Bronchial epithelial cell (primary cell): ENCODE measurements at regions not wholly inside any gene's neighbourhood (a gene's known extent, or its start where the extent isn't known, plus 50 kb on each side); places are given as distances from the start of the nearest gene placed in this dataset.

Experiments
- DNase-seq: peaks from one replicate; pipeline ENCODE4 v3.0.0-alpha.2; 2010; ENCODE audit warnings: low read depth
- FAIRE-seq: peaks from 2 replicates; lab custom pipeline; 2011; peaks lifted over from hg19 to GRCh38; lab: Jason Lieb, UNC
- H3K27me3 ChIP-seq: 2 replicates; pipeline ENCODE4 v1.5.1; 2011; ENCODE audit warnings: low read length; ENCODE audit not compliant: control insufficient read depth, insufficient read depth
- H3K36me3 ChIP-seq: 2 replicates; pipeline ENCODE4 v1.5.1; 2011; ENCODE audit warnings: low read length; ENCODE audit not compliant: control insufficient read depth, insufficient read depth
- H3K4me3 ChIP-seq: 2 replicates; pipeline ENCODE4 v1.5.1; 2011; ENCODE audit warnings: mild to moderate bottlenecking, low read depth, low read length, control low read depth
- CTCF ChIP-seq: IDR thresholded peaks from 2 replicates; pipeline ENCODE4 v1.5.1; 2011; ENCODE audit warnings: mild to moderate bottlenecking, moderate library complexity, low read length, control low read depth, inconsistent platforms; ENCODE audit not compliant: insufficient read depth, severe bottlenecking

- no peak for FAIRE-seq
- TF ChIP-seq CTCF, result no peak
- no peak for DNase-seq
- H3K36me3 ChIP-seq, result no peaks in the 10 kb centered on the region
- no peak overlapping the region for H3K4me3 ChIP-seq
- no peaks in the 10 kb centered on the region for H3K27me3 ChIP-seq
Measured at GRCh38 chr5:15433709-15434108, 66.3 kb upstream of the FBXL7 start.

- FAIRE-seq (no peak), DNase-seq (no peak)
- Histone ChIP-seq H3K36me3 (no peaks in the 10 kb centered on the region), H3K4me3 (no peak overlapping the region), H3K27me3 (no peaks in the 10 kb centered on the region)
- TF ChIP-seq CTCF, result no peak
Measured at GRCh38 chr5:15431923-15432322, 68.1 kb upstream of the FBXL7 start.

- no peak for TF ChIP-seq CTCF
- no peak overlapping the region for H3K4me3 ChIP-seq
- no peaks in the 10 kb centered on the region for H3K36me3 ChIP-seq
- no peak for FAIRE-seq
- H3K27me3 ChIP-seq, result no peaks in the 10 kb centered on the region
- no peak for DNase-seq
Measured at GRCh38 chr5:15425766-15426165, 74.2 kb upstream of the FBXL7 start.

- no peak for TF ChIP-seq CTCF
- H3K27me3 ChIP-seq, result no peaks in the 10 kb centered on the region
- no peak for FAIRE-seq
- DNase-seq, result no peak
- H3K4me3 ChIP-seq, result no peak overlapping the region
- no peaks in the 10 kb centered on the region for H3K36me3 ChIP-seq
Measured at GRCh38 chr5:15424769-15425168, 75.2 kb upstream of the FBXL7 start.

GRCh38 chr5:15421921-15422412 lies 78.0 kb upstream of the FBXL7 start:
- H3K27me3 ChIP-seq, result no peaks in the 10 kb centered on the region
- no peak for FAIRE-seq
- H3K36me3 ChIP-seq, result no peaks in the 10 kb centered on the region

More at GRCh38 chr5:15421921-15422412, 78.0 kb upstream of the FBXL7 start:
- H3K4me3 ChIP-seq, result no peak overlapping the region
- no peak for DNase-seq
- TF ChIP-seq CTCF, result no peak
